HFF-Myc (cell line): ENCODE measurements at regions not wholly inside any gene's neighbourhood (a gene's known extent, or its start where the extent isn't known, plus 50 kb on each side); places are given as distances from the start of the nearest gene placed in this dataset.

ENCODE experiments used
- DNase-seq: peaks from one replicate; pipeline ENCODE4 v3.0.0-alpha.2; 2011; ENCODE audit warnings: low read depth; ENCODE audit errors: extremely low read depth
- H3K4me3 ChIP-seq: replicated peaks from 2 replicates; pipeline ENCODE4 v1.5.1; 2011; ENCODE audit warnings: low read depth, mild to moderate bottlenecking, control low read depth, low read length
- TF ChIP-seq, protein P1 (sequence below): IDR thresholded peaks from 2 replicates; pipeline ENCODE4 v1.5.1; 2012; ENCODE audit warnings: mild to moderate bottlenecking, low read depth, low read length, control low read depth; ENCODE audit errors: missing control alignments

DNA sequence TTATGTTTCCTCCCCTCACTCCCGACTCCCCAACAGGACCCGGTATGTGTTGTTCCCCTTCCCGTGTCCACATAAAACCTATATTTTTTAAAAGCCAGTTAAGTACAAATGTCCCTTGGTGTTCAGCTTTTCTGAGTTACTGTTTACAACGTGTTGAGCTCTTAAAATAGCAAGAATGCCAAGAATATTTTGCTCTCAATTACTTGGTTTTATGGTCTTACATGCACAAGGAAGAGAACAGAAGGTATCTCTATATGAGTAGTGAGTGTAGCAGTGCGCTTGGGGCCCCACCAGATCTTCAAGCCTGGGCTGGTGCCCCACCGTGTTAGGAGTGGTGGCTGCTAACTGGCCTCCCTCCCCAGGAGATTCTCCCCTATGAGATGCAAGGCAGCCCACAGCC is 75.3 kb downstream of the RIN2 start:
- no peak for DNase-seq
- TF ChIP-seq, protein P1, sequence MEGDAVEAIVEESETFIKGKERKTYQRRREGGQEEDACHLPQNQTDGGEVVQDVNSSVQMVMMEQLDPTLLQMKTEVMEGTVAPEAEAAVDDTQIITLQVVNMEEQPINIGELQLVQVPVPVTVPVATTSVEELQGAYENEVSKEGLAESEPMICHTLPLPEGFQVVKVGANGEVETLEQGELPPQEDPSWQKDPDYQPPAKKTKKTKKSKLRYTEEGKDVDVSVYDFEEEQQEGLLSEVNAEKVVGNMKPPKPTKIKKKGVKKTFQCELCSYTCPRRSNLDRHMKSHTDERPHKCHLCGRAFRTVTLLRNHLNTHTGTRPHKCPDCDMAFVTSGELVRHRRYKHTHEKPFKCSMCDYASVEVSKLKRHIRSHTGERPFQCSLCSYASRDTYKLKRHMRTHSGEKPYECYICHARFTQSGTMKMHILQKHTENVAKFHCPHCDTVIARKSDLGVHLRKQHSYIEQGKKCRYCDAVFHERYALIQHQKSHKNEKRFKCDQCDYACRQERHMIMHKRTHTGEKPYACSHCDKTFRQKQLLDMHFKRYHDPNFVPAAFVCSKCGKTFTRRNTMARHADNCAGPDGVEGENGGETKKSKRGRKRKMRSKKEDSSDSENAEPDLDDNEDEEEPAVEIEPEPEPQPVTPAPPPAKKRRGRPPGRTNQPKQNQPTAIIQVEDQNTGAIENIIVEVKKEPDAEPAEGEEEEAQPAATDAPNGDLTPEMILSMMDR = no peak
- no peak overlapping the region for H3K4me3 ChIP-seq

DNA sequence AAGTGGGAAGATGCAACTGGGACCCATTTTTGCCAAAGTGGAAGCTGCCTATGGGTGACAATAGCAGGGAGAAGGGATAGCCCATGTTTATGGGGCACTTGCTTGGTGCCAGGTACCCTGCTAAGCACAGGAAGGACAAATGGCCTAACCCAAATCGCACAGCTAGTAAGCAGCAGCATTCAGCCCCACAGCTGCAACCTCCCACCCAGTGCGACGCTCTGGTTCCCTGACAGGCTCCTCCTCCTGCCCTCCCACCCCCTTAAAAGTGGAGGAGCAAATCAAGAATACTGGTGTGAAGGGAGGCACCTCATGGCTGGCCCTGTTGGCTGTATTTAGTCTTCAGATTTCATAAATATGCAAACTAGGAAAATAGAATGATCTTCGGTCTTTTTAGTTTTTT is 76.2 kb downstream of the RIN2 start:
- DNase-seq = no peak
- no peak overlapping the region for H3K4me3 ChIP-seq
- TF ChIP-seq, protein P1 = no peak

DNA sequence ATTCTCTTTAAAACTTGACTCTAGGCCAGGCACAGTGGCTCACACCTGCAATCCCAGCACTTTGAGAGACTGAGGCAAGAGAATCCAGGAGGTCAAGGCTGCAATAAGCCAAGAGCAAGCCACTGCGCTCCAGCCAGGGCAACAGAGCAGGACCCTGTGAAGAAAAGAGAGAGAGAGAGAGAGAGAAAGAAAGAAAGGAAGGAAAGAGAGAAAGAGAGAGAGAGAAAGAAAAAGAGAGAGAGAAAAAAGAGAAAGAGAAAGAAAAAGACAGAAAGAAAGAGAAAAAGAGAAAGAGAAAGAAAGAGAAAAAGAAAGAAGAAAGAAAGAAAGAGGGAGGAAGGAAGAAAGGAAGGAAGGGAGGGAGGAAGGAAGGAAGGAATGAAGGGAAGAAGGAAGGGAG is 76.7 kb downstream of the RIN2 start:
- no peak for DNase-seq
- TF ChIP-seq, protein P1 = no peak
- H3K4me3 ChIP-seq = no peak overlapping the region

DNA sequence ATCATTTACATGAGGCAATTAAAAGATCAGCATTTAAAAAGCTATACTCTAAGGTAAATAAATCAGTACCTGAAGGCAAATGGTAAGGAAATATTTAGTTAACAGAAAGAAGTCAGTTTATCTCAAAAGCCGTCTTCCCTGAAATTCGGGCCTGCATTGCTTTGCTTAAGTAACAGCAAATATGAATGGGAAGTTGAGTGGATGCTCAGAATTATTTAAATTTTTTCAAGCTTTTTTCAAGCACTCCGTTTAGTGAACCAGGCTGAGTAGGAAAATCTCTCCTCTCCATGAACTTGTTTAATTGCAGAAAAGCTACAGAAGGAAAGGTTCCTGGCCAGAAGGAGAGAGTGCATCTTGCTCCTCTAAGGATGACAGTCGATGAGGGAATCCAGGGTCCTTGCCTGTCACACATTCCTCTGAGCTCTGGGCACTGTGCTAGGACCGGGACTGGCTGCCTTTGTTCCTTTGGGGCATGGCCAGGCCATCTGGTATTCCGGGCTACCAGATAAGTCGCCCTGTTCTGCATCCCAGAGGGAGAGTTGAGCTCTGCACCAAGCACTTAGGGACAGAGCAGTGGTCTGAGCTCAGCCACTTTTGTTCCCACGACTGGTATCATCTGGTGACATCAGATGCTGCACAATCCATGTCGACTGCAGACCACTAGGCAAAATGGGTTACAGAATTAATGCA is 77.6 kb downstream of the RIN2 start:
- H3K4me3 ChIP-seq = no peak overlapping the region
- TF ChIP-seq, protein P1 = no peak
- DNase-seq = no peak

DNA sequence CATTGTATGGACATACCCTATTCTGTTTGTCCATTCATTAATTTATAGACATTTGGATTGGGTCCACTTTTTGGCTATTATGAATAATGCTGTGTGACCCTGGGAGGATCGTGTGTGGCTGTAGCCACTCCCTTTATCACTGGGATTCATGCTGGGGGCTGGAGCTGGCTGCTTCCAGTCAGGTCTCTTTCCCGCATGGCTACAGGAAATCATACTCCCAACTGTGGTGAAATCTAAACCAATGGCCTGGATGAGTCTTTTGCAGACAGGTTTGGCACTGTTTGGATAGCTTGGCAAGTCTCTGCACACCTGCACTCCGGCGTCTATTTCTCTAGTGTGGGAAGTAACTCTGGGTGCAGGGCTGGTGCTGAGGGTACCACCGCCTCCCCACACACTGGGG is 80.4 kb downstream of the RIN2 start:
- TF ChIP-seq, protein P1 = no peak
- no peak overlapping the region for H3K4me3 ChIP-seq
- DNase-seq = no peak

DNA sequence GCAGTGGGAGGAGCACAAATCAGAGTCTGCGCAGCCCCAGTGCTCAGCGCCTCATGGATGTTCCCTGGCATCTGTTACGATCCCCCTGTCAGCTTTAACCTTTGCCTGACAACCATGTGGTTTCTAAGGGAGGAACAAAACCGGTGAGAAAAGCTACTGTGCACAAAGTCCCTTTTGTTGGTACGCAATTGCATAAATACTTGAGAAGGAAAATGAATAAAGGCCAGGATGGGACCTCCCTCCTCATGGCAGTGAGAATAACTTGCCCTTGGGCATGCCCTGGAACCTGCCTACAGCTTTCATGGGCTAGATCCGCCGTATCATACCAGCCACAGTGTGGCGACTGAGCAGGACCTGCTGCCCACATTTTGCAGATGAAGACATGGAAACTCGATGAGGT is 81.0 kb downstream of the RIN2 start:
- TF ChIP-seq, protein P1 = no peak
- H3K4me3 ChIP-seq = no peak overlapping the region
- no peak for DNase-seq

DNA sequence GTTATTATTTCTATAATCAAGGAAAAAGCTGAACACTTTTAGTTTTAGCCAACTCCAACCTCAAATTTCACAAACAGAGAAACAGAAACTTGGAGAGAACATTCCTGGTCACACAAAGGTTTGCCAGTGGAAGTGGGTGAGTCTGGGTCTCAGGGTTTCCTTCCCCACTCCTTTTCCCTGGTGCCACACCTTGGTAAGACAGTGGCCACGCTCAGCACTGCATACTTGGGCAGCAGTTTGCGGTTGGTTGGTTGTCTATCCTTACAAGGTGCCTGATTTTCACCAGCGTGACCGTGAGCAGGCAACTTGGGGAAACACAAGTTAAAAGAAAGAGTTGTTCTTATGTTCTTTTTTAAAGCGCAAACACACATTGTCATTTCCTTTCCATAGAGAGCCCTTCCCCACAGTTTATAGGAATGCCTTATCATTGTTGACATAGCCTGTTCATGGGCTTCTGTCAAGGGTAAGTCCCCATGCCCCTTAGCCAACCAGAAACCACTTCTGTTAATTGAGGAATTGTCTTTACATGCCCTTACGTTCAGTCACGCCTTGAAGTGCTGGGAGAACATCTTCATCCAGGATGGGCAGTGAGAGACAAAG is 82.2 kb downstream of the RIN2 start:
- TF ChIP-seq, protein P1 = no peak
- no peak overlapping the region for H3K4me3 ChIP-seq
- DNase-seq = no peak
